ENCODE measurements at regions not wholly inside any gene's neighbourhood (a gene's known extent, or its start where the extent isn't known, plus 50 kb on each side); places are given as distances from the start of the nearest gene placed in this dataset.

- Histone ChIP-seq H3K27me3 (no peaks in the 10 kb centered on the region), H3K36me3 (ENCODE audit: low read depth, missing control alignments) (no peaks in the 10 kb centered on the region), H3K27ac (no peak overlapping the region), H3K4me3 (no peak overlapping the region), H3K9me3 (no peaks in the 10 kb centered on the region), H3K4me1 (peaks cover 14% of the 10 kb centered on the region)
- WGBS, 2 donors, result 88 to 94% methylated on average over 7 of the region's 7 CpGs
- DNase-seq, result no peak
- no peak for TF ChIP-seq CTCF (IDR thresholded peaks at IDR 0.05)
- no peak for TF ChIP-seq POLR2A (IDR thresholded peaks at IDR 0.05)
- intact Hi-C loops (cut with DNase I; ENCODE audit: low total_unique reads), result no loop called here
Measured at GRCh38 chr10:33721509-33721908, 387.0 kb upstream of the NRP1 start.

DNA sequence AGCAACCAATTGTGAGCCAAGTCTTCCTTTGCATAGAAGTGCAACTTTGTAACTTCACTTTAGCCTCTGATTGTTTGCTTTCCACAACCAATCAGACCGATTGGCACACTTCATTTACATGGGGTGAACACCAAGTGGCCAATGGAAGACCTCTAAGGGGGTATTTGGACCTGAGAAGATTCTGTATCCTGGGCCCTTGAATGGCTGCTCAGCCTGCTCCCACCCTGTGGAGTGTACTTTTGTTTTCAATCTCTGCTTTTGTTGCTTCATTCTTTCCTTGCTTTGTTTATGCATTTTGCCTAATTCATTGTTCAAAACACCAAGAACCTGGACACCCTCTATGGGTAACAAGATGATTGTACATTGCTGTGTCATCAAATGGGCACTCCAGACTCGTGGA is 385.7 kb upstream of the NRP1 start:
- WGBS, 2 donors, result 78 to 84% methylated on average over 2 of the region's 2 CpGs
- Histone ChIP-seq H3K27ac (peak overlapping the region in 1 of 2 donors; percentile 50), H3K9me3 (no peaks in the 10 kb centered on the region), H3K27me3 (no peaks in the 10 kb centered on the region), H3K4me1 (peaks cover 14% of the 10 kb centered on the region), H3K4me3 (no peak overlapping the region), H3K36me3 (ENCODE audit: low read depth, missing control alignments) (no peaks in the 10 kb centered on the region)
- DNase-seq, result peak; percentile 40
- TF ChIP-seq CTCF (IDR thresholded peaks at IDR 0.05), result no peak
- TF ChIP-seq POLR2A (IDR thresholded peaks at IDR 0.05), result no peak
- intact Hi-C loops (cut with DNase I; ENCODE audit: low total_unique reads), result no loop called here

DNA sequence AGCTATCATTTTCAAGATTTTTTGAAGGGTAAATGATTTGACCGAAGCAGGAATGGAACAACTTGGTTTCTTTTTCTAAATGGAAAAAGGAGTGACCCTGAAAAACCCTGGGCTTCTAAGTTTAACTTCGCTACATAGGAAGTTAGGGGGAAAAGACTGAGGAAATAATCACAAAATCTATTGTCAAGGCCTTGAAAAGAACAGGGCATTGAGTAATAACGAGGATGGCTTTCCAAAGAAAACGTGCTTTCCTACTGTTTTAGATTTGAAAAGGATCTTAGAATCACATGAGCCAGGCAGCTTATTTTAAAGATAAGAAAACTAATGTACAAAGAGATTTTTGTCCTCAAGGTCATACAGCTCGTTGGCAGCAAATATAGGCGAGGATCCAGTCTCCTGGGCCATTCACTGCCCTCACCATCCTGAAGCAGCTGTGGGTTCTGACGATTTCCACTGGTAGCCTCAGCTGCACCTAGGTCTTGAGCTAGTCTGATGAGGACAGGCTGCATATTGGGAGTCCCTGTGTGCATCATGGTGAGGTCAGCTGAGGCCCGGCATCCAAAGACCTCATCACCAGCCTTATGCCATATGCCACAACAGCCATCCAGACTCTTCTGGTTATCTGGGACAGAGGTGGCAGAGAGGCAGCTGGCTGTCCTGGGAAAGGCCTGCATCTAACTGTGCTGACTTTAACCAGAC is 384.7 kb upstream of the NRP1 start:
- Histone ChIP-seq H3K4me1 (peaks cover 14% of the 10 kb centered on the region), H3K36me3 (ENCODE audit: low read depth, missing control alignments) (no peaks in the 10 kb centered on the region), H3K4me3 (no peak overlapping the region), H3K27ac (peak overlapping the region; percentile 41 to 50), H3K27me3 (no peaks in the 10 kb centered on the region), H3K9me3 (no peaks in the 10 kb centered on the region)
- intact Hi-C loops (cut with DNase I; ENCODE audit: low total_unique reads), result no loop called here
- DNase-seq, result peak; percentile 51
- no peak for TF ChIP-seq POLR2A (IDR thresholded peaks at IDR 0.05)
- TF ChIP-seq CTCF (IDR thresholded peaks at IDR 0.05), result no peak
- 31 to 35% methylated on average over 8 of the region's 8 CpGs for WGBS, 2 donors

DNA sequence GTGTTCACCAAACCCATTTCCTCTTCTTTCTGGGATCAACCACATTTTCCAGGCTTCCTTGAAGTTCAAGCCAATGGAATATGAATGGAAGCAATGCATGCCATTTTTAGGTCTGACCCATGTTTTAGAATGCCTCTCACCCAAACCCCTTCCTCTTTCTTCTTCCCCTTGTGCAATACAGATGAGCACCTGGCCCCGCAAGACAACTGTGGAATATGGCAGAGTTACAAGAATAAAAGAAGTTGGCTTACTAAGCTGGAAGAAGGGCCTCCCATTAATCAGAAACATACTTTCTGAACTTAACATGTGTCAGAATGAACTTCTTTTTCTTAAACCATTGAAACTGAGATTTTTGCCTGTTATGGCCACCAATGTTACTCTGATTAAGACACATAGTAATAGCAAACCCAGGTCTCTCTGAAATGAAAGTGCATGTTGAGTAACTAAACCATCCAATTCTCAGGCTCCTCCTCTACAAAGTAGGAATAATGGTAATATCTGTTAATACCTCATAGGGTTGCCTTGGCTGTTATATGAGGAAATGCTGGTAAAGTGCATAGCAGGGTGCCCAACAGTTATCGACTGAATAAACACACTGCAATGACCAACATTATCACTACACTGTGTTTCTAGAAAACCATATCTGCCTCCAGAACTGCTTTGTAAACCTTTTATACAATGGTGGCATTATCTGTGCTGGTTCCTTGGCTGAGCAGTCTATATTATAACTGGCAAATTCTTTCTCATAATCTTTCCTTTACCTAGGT is 382.2 kb upstream of the NRP1 start:
- intact Hi-C loops (cut with DNase I; ENCODE audit: low total_unique reads), result no loop called here
- TF ChIP-seq CTCF (IDR thresholded peaks at IDR 0.05), result no peak
- Histone ChIP-seq H3K4me3 (no peak overlapping the region), H3K36me3 (ENCODE audit: low read depth, missing control alignments) (no peaks in the 10 kb centered on the region), H3K4me1 (peaks cover 14% of the 10 kb centered on the region), H3K27ac (no peak overlapping the region), H3K27me3 (no peaks in the 10 kb centered on the region), H3K9me3 (no peaks in the 10 kb centered on the region)
- DNase-seq, result no peak
- 81 to 82% methylated on average over 2 of the region's 2 CpGs for WGBS, 2 donors
